Activated gamma-delta T cell treated with anti-CD3 and anti-CD28 coated beads, Interleukin-2, amount 50 U/mL, for 16 hours (primary cell): ENCODE measurements at regions not wholly inside any gene's neighbourhood (a gene's known extent, or its start where the extent isn't known, plus 50 kb on each side); places are given as distances from the start of the nearest gene placed in this dataset.

Experiments
- DNase-seq: peaks from one replicate; pipeline ENCODE4 v3.0.0-alpha.2; 2020; ENCODE audit warnings: low read depth

DNA sequence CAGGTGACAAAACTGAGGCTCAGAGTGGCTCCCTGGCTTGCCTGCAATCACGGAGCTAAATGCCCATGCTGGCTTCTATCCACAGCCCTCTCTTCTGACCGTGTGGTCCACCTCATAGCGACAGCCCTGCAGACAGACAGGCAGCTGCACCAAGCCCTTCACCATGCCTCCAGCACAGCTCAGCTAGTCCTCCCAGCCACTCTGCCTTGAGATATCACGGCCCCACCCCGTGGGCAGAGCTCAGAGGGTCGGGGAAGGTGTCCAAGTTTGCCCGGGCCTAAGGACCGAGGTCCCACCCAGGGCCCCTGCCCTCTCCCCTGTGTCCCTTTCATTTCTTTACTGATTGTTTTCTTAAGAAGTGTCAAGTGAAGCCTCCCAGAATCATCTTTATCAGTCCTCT lies 128.2 kb upstream of the GLI2 start:
- no peak for DNase-seq

DNA sequence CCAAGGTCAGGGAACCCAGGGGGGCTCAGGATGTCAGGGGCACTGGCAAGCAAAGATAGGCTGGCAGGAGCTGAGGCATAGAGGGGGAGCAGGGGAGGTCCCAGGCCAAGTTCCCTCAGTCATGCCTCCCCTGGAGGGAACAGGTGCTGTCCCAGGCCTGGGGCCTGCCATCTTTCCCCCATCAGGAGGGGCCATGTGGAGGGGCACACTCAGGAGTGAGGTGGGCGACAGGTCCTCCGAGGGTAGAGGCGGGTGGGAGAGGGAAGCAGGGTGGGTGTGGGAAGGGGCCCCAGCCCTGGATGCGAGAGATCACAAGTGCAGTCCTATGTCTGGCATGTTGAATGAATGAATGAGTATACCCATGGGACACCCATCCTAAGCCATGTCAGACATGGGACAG lies 127.7 kb upstream of the GLI2 start:
- no peak for DNase-seq

DNA sequence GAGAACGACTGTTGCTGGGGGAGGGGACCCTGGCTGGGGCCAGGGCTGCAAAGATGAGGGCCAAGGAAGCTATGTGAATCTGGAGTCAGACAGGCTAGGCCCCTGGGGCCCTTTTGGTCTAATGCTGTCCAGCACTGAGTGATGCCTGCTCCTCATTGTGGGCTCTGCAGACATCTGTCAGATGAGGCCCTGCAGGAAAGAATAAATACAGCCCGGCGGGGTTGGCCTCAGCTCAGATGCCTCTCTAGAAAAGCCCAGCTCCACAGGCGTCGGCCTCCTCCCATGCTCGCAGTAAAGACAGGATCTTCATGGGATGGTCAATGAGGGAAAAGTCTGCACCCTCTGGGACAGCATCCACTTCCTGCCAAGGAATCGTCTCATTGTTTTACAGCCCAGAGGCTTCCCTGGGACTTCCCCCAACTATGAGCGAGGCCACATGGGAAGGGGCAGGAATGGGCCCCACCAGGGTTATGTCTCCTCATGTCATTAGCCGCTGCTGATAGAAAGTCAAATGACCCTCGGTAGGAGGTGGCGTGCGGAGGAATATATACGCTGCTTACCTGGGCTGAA lies 125.8 kb upstream of the GLI2 start:
- no peak for DNase-seq

DNA sequence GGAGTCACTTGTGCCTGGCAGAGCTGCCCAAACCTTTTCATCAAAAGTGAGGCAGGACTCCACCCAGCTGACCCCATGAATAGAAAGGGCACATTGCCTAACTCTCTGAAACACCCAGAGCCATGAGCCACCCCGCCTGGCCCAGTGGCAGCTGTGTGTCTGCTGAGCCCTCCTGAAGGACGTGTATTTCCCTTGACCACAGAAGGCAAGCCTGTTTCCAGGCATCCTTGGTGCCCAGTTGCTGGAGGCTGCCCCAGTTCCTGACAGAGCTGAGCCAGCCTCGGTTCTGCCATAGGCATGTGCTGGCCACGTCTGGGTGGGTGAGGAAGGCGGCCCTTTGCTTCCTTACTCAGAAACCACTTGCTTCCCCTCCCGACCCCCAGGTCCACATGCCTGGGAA lies 124.7 kb upstream of the GLI2 start:
- DNase-seq: no peak

DNA sequence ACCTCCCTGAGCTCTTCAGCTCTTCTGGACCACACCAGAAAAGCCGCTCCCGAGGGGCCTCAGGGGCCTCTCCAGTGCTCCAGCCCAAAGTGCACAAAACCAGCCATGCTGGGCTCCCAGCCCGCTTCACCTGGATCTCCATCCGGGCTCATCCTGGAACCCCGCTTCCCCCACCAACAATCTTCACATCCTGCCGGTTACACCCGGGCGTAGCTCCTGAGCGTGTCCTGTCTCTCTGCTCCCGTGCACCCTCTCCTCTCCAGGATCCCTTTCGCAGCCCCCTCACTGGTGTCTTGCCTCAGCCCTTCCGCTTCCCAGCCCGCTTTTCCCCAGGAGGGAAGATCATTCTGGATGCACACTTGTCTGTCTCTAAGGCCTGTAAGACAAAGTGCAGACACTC lies 123.7 kb upstream of the GLI2 start:
- DNase-seq: no peak

DNA sequence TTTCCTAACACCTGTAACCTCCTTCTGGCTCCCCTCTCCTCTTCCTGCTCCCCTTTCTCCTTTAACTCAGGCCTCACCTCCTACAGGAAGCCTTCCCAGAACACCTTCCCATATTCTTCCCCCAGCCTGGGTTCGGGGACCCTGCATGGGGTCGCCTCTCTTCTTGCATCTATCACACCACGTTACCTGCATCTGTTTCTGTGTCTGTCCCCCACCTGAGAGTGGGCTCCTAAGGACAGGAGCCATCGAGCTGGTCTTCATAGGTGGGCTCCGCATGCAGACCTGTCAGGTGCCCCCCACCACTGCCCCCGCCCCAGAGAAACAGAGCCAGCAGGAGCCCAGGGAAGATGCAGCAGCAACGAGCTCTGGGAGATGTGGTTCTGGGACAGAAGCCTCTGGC lies 123.2 kb upstream of the GLI2 start:
- no peak for DNase-seq

DNA sequence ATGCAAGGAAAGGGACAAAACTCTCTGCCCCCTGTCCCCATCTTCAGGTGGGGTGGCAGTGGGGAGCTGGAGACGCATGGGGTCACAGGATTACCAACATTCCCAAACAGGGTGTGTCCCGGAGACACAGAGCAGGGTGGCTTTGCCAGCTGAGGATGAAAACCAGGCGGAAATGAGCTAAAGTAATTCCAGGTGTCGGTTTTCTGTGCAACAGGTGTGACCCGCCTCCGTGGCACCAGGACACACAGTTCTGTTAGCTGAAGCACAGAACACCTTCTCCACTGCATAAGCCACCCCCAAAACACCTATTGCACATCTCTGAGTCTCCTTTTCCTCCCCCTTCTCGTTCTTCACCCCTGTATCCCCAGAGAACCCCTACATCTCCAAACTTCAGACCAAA lies 122.7 kb upstream of the GLI2 start:
- no peak for DNase-seq

DNA sequence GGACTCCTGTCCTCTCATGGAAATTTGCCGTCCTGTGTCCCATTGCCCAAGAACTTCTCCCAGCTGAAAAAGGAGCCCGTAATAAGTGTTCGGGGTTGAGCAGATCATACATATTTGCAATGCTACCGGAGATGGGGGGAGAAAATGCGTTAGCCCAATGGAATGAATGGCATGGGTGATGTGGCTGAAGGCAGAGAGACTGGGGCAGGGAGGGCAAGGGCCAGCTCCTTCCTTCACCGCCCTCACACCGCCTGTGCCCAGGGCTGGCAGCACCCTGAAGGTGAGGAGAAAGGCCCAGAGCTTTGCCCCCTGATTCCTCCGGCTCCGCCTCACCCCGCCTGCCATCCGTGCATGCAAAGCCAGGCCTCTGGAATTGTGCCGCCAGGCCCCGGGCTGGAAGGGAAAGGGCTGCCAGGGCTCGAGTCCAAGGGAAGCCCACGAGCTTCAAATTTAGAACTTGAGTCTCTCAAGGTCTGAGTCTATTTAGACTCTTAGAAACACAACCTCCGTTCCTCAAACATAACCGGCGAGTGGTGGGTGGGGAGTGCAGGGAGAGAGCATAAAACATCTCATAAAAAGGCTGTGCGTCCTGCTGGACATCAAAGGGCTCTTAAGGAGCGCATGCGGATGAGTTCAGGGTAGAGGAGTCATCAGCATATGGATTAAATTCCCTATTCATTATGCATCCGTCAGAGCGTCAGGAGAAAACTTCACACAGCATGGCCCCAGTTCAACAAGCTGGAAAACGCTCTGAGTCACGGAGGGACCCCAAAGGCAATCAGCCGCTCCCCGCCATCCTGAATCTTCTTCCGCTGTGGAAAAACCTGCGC lies 121.7 kb upstream of the GLI2 start:
- no peak for DNase-seq

DNA sequence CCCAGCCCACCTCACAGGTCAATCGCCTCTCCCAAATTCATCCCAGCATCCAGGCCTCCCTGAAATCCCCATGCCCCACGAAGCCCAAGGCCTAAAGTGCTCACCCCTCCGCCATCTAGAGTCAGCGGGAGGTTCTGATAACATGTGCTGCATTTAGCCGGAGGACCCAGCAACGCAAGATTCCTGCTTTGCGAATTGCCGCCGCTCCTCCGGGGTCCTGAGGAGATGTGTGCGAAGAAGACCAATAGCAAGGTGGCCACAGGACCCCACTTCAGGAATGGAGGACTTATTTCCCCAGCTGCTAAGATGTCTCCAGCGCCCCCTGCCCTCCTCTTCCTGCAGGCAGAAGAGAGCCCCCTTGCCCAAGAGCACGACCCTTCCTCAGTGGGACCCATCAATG lies 120.8 kb upstream of the GLI2 start:
- DNase-seq: no peak

DNA sequence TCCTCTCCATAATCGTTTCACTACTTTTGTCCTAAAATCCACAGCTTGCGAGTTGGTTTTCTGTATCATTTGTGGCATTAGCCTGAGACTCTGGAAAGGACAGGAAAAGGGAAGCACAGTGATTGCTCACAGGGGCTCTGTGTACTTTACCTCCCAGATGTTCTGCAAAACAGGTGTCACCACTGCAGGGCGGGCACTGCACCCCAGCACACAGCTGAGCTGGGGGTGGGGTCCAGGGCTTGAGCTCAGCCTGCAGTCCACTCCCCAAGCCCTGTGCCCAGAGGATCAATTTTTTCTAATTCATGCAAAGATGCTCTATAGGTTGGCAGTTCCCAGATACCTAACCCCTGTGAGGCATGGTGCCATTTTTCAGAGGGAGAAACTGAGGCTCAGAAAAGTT lies 119.4 kb upstream of the GLI2 start:
- no peak for DNase-seq

DNA sequence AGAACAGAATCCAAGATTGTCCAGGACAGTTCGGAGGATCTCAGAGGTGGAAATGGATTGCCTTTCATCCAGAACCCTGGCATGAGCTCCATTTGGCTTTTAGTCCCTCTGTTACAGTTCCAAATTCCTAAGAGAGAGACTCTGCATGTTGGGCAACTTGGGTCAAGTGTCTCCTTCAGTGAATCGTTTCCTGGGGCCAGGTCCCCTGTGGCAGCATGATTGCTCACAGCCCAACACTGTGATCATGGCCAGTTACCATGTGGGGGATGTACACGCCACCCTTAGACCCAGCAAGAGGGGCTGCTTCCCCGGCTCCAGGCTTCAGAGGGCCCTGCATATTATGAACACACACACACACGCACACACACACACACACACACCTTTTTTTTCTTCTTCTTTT lies 118.6 kb upstream of the GLI2 start:
- DNase-seq: no peak

DNA sequence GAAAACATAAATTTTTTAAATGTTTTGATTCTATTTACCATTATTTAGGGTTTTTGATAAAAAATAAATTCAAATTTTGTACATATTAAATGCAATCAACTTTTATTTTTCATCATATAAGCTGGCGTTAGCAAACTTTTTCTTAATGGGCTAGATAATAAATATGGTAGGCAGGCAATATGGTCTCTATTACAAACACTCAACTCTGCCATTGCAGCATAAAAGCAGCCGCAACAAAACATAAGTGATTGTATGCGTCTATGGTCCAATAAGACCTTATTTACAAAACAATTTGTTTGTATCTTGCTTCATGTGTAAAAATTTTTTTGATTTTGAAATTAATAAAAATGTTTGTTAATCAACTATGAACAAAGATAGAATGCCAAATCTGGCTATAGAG lies 116.8 kb upstream of the GLI2 start:
- DNase-seq: no peak

DNA sequence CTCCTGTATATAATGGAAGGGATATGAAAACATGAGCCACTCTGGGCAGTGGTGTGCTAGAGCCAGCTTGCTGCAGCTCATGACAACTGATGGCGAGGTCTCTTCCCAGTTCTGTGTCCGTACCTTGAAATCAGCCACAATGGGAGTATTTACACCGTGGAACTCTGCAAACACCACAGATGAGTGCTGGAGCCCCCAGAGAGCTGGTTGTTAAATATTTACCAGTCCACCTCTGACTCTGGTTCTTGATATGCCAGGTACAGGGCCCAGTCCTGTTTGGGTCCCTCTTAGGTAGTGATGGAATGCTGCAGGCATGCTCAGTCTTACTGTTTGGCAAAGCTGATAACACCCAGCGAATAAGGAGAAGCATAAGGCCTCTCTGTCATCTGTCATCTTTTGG lies 116.1 kb upstream of the GLI2 start:
- no peak for DNase-seq

DNA sequence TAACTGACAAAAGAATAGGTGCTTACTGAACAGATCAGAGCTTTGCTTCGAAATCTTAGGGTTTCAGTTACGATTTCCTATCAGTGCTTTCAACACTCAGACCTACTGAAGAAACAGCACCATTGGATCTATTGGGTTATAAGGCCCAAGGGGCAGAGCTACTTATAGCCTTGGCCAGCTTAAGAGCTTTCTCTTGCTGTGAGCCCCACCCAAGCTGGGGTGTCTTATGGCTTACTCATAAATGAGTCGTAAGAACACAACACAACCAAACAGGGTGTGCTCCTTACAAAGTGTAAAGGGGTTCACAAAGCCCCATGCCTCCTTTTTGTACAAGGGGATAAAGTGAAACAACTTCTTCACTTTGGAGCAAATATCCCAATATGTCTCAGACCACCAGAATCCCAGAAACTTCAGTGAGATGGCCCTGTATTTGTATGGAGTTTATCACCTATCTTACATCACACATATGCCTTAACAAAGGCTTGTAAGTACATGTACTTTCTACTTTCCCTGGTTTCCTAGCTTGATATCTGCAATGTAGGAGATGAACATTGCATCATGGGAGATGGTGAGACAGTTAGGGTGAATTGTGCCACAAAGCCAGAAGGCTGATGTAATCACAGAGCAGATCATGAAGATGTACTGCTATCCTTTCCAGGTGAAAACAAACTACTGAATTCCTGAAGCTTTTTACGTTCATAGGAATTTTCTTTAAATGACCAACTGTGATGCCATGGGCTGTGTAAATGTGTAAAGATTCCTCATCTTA lies 115.5 kb upstream of the GLI2 start:
- DNase-seq: no peak

DNA sequence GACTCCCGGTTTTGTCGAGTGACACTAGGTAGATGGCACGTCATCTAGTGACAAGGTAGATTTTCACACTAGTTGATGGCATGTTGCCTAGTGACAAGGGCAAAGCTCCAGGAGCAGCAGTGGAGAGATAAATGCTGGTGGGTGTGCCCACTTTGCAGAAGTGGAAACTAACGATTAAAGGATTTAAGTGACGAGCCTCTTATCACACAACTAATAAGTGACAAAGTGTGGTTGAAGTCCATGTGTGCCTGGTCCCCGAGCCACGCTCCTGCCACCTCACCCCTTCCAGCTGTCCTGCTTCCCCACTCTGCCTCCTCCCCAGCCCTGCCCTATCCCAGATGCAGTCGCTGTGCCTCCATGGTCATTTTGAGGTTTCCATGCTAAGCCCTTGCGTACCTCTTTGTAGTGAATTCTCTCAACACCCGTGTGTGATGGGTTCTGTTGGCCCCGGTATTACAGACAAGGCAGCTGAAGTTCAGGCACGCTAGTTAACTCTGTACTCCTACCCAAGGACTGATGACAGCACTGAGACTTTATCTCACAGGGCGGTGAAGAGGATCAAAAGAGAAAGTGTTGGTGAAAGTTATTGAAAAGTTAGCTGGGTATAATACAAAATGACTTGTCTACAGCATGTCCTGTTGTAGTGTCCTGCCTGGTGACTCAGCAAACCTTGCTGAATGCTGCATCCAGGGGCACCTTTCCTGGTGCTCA lies 113.4 kb upstream of the GLI2 start:
- no peak for DNase-seq

DNA sequence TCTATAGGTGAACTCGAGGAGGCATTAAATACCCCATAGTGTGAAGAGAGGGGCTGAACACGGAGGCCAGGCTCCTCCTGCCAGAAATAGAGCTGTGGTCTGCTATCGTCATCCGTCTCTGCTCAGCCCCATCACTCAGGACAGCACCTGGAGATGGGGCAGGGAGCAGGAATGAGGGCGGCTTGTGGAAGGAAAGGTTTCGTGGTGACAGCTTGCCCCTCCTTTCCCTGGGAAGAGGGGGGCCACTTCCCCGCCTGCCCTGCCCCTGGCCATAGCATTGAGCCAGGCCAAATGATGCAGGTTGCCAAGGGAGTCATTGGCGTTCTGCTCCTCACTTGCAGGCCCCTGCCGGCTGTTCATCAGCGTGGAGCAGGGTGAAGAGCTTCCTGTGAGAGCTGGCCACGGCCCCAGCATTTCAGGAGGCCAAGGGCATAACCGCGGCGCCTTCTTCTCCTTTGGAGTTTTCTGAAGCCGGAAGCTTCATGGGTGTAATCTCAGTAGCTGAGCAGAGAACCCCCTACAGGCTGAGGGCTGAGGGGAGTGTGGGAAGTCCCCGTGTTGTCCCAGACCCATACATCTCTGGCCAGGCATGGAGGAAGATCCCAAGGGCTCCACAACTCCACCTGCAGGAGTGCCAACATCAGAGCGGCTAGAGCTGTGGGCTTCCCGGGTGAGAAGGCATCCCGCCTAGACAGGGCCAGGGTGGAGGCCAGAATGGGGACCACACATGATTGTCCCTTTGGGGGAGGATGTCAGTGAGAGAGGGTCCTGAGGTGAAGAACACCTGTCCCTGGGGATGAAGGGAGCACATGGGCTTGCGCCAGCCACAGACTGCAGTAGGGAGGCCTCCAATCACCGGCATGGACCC lies 112.5 kb upstream of the GLI2 start:
- DNase-seq: no peak

DNA sequence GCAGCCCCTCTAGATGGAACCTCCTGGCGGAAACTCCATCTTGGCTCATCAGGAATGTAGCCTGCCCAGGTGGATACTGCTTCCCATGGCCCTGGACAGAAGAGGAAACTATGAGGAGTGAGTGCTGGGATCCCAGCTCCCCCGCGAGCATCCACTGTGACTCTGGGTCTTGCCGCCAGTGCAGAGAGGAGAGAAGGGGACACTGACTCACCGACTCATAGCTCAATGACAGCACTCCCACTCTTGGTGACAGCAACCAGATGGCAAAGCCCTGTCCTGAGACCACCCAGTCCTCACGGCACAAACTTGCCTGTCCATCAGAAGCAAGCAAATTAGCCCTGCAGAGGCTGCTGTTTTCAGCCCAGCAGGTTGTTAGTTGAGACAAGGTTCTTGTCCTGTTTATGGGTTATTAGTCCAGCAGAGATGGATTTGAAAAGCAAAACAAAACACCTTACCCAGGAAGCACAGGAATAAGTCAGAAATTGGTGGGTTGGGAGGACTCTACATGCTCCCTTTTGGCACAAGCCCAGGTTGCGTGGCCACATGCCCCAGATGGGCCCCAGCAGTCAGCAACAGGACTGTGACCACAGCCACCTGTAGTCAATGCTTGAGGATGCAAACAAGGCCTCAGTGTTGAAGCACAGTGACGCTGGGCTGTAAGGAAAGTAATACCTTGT lies 111.5 kb upstream of the GLI2 start:
- DNase-seq: no peak

DNA sequence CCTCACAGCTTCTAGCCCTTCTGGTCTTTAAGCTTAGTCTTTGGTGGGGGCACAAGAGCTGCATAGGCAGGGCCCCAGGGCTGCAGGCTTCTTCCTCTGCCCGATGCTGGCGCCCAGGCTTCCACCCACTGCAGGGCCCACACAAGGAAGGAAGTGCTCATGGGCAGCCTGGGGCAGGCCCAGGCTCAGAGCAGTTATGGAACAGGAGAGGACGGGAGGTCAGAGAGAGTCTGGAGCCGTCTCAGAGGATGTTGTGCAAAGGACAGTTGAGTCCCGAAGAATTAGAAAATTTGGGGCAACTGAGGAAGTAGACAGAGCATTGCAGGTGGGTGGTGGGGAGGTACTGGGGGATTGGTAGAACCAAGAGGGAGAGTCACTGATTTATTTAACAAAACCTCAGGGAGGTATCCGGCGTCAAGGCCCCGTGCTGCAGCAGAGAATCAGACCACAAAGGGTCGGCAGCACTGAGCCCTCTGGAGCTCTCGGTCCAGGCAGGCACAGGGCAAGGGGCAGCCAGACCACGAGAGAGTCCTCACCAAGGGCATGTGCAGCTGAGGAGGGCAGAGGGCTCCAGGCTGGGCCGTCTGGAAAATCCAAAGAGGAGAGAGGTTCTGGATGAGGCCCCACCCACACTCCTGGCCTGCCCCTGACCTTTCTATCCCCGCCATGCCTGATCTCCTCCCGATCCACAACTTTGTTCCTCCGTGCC lies 110.8 kb upstream of the GLI2 start:
- no peak for DNase-seq

DNA sequence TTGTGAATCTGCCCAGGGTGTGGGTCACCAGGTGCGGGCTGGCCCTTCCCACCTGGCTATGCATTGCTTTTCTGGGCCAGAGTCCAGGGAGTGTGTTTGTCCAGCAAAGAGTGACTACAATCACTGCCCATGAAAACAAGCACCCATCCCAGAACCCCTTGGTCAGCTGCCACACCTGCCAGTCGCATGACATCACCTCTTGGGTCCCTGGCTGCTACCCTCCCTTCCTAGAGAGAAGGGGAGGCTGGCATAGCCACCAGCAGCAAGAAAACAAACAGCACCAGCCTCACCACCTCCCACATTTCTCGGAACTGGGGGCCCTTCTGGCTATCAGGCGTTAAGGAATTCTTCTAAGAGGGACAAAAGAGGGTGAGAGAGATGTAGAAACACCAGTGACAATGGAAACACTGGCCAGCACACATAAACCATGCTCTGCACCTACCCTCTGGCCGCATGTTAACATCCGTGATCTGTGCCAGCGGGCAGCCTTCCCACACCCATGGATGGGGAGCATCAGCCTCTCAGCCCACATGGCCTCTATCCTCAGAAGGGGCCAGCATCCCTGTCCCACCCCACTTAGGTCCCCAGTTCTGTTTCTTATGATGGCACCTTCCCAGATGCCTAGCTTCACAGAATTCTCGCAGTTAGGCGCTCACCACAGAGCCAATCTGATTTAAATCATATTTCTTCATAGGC lies 109.7 kb upstream of the GLI2 start:
- no peak for DNase-seq

DNA sequence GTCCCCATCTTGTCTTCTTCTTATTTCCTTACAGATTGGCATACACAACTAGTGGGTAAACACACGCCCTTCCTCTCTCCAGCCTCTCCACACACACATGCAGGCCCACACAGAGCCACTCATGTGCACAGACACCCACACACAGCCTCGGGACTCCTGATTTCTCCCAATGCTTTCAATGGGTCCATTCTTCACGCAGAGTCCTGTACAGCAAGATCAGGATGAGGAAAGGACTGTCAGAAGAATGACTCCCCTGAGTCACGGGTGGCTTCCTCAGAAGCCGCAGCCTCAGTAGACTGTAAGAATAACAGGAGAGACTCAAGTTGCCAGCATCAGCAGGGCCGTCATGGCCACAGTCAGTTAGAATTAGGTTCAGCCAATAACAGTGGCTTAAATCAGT lies 109.1 kb upstream of the GLI2 start:
- no peak for DNase-seq
